ENCODE measurements at regions not wholly inside any gene's neighbourhood (a gene's known extent, or its start where the extent isn't known, plus 50 kb on each side); places are given as distances from the start of the nearest gene placed in this dataset.

DNA sequence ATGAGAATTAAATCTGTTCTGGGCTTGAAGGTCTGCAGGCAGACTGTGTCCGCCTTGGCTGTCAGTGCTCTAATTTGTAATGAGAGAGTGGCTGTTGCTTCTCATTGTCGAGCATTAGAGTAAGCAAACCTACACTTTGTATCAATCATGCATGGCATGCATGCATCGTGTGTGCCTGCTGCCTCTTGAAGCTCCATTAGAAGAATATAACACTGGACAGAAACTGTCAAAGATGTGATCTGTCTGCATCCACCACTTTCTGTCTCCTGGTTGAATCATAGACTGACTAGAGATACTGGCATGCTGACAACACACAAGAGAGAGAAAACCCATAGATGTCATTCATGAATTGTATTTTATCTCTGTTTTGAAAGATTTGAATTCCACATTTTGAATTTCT is 275.0 kb upstream of the NXPH2 start:
- CTCF ChIA-PET: no interaction called here
- TF ChIP-seq, protein P1, sequence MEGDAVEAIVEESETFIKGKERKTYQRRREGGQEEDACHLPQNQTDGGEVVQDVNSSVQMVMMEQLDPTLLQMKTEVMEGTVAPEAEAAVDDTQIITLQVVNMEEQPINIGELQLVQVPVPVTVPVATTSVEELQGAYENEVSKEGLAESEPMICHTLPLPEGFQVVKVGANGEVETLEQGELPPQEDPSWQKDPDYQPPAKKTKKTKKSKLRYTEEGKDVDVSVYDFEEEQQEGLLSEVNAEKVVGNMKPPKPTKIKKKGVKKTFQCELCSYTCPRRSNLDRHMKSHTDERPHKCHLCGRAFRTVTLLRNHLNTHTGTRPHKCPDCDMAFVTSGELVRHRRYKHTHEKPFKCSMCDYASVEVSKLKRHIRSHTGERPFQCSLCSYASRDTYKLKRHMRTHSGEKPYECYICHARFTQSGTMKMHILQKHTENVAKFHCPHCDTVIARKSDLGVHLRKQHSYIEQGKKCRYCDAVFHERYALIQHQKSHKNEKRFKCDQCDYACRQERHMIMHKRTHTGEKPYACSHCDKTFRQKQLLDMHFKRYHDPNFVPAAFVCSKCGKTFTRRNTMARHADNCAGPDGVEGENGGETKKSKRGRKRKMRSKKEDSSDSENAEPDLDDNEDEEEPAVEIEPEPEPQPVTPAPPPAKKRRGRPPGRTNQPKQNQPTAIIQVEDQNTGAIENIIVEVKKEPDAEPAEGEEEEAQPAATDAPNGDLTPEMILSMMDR (IDR thresholded peaks at IDR 0.05): no peak
- no peaks in the 10 kb centered on the region for H3K4me1 Mint-ChIP-seq
- no peak overlapping the region for H3K4me3 Mint-ChIP-seq
- POLR2A ChIA-PET: no interaction called here
- ATAC-seq (ENCODE audit: low read depth): no peak
- no peaks in the 10 kb centered on the region for H3K27me3 Mint-ChIP-seq
- no peaks in the 10 kb centered on the region for H3K36me3 Mint-ChIP-seq (ENCODE audit: low read depth)
- H3K9me3 Mint-ChIP-seq: peaks cover 6% of the 10 kb centered on the region
- intact Hi-C loops (cut with micrococcal nuclease): no loop called here
- H3K27ac Mint-ChIP-seq: no peak overlapping the region
- DNase-seq: no peak

DNA sequence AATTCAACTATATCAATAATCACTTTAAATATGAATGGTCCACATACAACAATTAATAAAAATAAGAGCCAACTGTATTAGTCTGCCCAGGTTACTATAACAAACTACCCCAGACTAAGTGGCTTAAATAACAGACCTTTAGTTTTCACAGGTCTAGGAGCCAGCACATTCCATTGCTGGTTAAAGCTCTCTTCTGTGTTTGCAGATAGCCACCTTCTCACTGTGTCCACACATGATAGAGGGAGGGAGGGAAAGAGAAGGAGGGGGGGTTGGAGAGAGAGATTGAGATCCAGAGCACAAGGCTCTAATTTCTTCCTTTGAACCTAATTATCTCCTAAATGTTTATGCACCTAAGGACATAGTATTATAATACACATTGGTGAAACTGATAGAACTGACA is 267.8 kb upstream of the NXPH2 start:
- Mint-ChIP-seq H3K4me3 (no peak overlapping the region), H3K9me3 (no peaks in the 10 kb centered on the region), H3K36me3 (ENCODE audit: low read depth) (no peaks in the 10 kb centered on the region), H3K4me1 (no peaks in the 10 kb centered on the region), H3K27ac (no peak overlapping the region), H3K27me3 (no peaks in the 10 kb centered on the region)
- DNase-seq (no peak), ATAC-seq (ENCODE audit: low read depth) (no peak)
- intact Hi-C loops (cut with micrococcal nuclease): no loop called here
- ChIA-PET CTCF (no interaction called here), POLR2A (no interaction called here)
- TF ChIP-seq, protein P1 (IDR thresholded peaks at IDR 0.05): no peak

DNA sequence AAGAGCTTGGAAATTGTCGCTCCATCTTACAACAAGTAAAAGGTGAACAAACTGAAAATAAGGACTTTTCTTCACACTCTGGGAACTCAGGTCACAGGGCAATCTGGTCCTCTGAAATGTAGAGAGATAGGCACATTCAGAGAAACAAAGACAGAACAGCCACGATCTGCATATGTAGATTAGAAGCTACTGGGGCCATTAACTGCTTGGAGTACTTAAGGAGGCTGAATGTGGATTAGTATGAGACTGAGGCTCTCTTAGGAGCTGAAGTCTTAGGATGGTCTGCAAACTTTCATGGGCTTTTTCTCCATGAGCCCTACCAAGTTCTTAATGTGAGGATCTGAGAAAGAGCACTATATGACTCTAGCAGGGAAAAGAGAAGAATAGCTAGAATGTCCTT is 265.3 kb upstream of the NXPH2 start:
- intact Hi-C loops (cut with micrococcal nuclease): no loop called here
- Mint-ChIP-seq H3K4me3 (no peak overlapping the region), H3K4me1 (no peaks in the 10 kb centered on the region), H3K27ac (no peak overlapping the region), H3K36me3 (ENCODE audit: low read depth) (no peaks in the 10 kb centered on the region), H3K9me3 (no peaks in the 10 kb centered on the region), H3K27me3 (no peaks in the 10 kb centered on the region)
- no peak for ATAC-seq (ENCODE audit: low read depth)
- TF ChIP-seq, protein P1 (IDR thresholded peaks at IDR 0.05): no peak
- CTCF ChIA-PET: no interaction called here
- DNase-seq: no peak
- POLR2A ChIA-PET: no interaction called here

DNA sequence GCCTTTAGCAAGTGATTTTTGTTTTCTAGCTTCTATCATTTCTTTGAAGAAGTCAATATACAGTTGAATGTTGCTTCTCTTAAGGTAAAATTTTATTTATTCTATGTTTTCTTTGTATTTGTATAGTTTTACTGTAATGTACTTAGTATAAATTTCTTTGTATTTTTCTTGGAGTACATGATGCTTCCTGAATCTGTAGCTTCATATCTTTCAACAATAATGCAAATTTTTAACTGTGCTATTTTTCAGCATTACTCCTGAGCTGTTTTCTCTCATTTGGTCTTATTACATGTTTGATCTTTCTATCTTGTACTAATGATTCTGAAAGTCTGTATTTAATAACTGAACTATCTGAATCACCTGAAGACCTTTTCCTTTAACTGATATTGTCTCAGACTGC is 253.9 kb upstream of the NXPH2 start:
- intact Hi-C loops (cut with micrococcal nuclease): no loop called here

DNA sequence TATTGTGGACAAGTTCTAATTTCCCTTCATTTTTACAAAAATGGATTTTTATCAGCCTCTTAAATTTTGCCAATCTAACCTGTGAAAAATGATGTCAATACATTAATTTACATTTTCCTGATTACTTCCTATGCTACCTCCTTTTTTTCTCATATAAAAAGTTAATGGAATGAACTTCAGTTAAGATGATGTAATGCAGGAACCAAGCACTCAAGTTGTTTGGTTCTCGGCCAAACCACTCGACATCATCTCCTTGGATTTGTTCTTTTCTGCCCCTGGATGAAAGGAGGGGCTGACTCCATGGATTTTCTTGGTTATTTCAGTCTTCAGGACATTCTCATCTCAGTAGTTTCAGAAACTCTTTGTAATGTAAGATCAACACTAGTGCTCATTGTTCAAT is 253.1 kb upstream of the NXPH2 start:
- TF ChIP-seq, protein P1 (IDR thresholded peaks at IDR 0.05): no peak
- Mint-ChIP-seq H3K27me3 (no peaks in the 10 kb centered on the region), H3K4me3 (no peak overlapping the region), H3K27ac (no peak overlapping the region), H3K36me3 (ENCODE audit: low read depth) (no peaks in the 10 kb centered on the region), H3K9me3 (peaks cover 2% of the 10 kb centered on the region), H3K4me1 (no peaks in the 10 kb centered on the region)
- DNase-seq (no peak), ATAC-seq (ENCODE audit: low read depth) (no peak)
- ChIA-PET CTCF (no interaction called here), POLR2A (no interaction called here)
- intact Hi-C loops (cut with micrococcal nuclease): no loop called here

More for the DNA sequence above, 253.9 kb upstream of the NXPH2 start:
- Mint-ChIP-seq H3K27ac (no peak overlapping the region), H3K36me3 (ENCODE audit: low read depth) (no peaks in the 10 kb centered on the region), H3K4me3 (no peak overlapping the region), H3K9me3 (peaks cover 2% of the 10 kb centered on the region), H3K4me1 (no peaks in the 10 kb centered on the region), H3K27me3 (no peaks in the 10 kb centered on the region)
- ChIA-PET POLR2A (no interaction called here), CTCF (no interaction called here)
- TF ChIP-seq, protein P1 (IDR thresholded peaks at IDR 0.05): no peak
- no peak for ATAC-seq (ENCODE audit: low read depth)
- DNase-seq: no peak

Data from activated B cell treated with CpG ODN at 0.5 μM for 24 hours (primary cell).